ENCODE measurements at regions not wholly inside any gene's neighbourhood (a gene's known extent, or its start where the extent isn't known, plus 50 kb on each side); places are given as distances from the start of the nearest gene placed in this dataset.
"Not testable (repeated sequence)": the region's sequence is repeated elsewhere in the genome, so short reads cannot be mapped to it uniquely, and the experiment has no call there.

DNA sequence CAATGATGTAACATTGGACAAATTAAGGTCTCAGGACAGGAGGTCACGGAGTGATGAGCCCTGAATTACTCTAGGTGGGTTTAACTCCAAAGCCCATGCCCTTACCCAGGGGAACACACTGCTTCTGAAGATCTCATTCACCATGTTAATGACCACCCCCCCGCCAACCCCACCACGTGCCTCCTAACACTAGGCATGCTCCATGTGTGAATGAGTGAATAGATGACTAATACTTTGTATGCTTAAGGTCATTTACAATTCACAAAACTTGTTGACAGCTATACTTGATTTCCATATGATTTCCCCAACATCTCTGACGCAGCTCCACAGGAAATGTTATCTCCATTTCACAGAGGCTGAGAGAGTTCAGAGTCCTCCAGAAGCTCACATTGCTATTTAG lies 184.9 kb downstream of the ZNF92 start:
- TF ChIP-seq, protein P1, sequence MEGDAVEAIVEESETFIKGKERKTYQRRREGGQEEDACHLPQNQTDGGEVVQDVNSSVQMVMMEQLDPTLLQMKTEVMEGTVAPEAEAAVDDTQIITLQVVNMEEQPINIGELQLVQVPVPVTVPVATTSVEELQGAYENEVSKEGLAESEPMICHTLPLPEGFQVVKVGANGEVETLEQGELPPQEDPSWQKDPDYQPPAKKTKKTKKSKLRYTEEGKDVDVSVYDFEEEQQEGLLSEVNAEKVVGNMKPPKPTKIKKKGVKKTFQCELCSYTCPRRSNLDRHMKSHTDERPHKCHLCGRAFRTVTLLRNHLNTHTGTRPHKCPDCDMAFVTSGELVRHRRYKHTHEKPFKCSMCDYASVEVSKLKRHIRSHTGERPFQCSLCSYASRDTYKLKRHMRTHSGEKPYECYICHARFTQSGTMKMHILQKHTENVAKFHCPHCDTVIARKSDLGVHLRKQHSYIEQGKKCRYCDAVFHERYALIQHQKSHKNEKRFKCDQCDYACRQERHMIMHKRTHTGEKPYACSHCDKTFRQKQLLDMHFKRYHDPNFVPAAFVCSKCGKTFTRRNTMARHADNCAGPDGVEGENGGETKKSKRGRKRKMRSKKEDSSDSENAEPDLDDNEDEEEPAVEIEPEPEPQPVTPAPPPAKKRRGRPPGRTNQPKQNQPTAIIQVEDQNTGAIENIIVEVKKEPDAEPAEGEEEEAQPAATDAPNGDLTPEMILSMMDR (IDR thresholded peaks at IDR 0.05; ENCODE audit: poor library complexity) = not testable (repeated sequence)
- not testable (repeated sequence) for TF ChIP-seq EZH2 (IDR thresholded peaks at IDR 0.05; ENCODE audit: borderline replicate concordance); EZH2phosphoT487 (IDR thresholded peaks at IDR 0.05; ENCODE audit: low read depth, severe bottlenecking, unreplicated experiment)
